ENCODE measurements at regions not wholly inside any gene's neighbourhood (a gene's known extent, or its start where the extent isn't known, plus 50 kb on each side); places are given as distances from the start of the nearest gene placed in this dataset.

DNA sequence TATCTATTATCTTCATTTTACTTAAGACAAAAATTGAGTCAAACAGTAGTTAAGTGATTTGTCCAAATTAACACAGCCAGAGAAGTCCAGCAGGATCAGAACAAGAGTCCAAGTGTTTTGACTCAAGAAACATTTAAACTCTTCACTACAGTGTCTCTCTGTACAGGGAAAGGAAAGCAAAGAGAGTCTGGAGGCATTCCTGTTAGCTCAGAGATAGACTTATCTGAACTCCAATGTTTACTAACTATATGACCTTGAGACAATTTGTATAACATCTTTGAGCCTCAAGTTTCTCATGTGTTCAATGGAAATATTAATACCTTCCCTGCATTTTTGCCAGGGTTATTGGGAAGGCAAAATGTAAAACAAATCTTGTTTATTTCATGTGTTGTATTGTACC is 849.1 kb downstream of the DIPK2A start:
- intact Hi-C loops (cut with micrococcal nuclease) = no loop called here
- Mint-ChIP-seq H3K4me3 (no peak overlapping the region), H3K9me3 (peaks cover 0 to 4% (median 0%) of the 10 kb centered on the region in 7 donors), H3K36me3 (no peaks in the 10 kb centered on the region), H3K27me3 (ENCODE audit: low read depth in 3 of 3) (peaks cover 4 to 6% (median 5%) of the 10 kb centered on the region in 3 donors), H3K4me1 (peaks cover 4% of the 10 kb centered on the region), H3K27ac (no peak overlapping the region)
- H3K4me3 ChIP-seq (replicated peaks in 1 of 3; ENCODE audit: low read depth in 2 of 3, low read length in 3 of 3) = no peak overlapping the region
- TF ChIP-seq, protein P1, sequence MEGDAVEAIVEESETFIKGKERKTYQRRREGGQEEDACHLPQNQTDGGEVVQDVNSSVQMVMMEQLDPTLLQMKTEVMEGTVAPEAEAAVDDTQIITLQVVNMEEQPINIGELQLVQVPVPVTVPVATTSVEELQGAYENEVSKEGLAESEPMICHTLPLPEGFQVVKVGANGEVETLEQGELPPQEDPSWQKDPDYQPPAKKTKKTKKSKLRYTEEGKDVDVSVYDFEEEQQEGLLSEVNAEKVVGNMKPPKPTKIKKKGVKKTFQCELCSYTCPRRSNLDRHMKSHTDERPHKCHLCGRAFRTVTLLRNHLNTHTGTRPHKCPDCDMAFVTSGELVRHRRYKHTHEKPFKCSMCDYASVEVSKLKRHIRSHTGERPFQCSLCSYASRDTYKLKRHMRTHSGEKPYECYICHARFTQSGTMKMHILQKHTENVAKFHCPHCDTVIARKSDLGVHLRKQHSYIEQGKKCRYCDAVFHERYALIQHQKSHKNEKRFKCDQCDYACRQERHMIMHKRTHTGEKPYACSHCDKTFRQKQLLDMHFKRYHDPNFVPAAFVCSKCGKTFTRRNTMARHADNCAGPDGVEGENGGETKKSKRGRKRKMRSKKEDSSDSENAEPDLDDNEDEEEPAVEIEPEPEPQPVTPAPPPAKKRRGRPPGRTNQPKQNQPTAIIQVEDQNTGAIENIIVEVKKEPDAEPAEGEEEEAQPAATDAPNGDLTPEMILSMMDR (IDR thresholded peaks at IDR 0.05) = no peak
- H3K27ac ChIP-seq (ENCODE audit: low read depth in 1 of 2, low read length in 2 of 2) = no peak overlapping the region
- H3K79me2 ChIP-seq (ENCODE audit: insufficient read depth, low read length) = no peaks in the 10 kb centered on the region
- H3K4me1 ChIP-seq (ENCODE audit: control insufficient read depth in 1 of 2, insufficient read depth in 2 of 2, low read length in 2 of 2) = no peaks in the 10 kb centered on the region
- no peaks in the 10 kb centered on the region for H3K36me3 ChIP-seq (replicated peaks in 1 of 2; ENCODE audit: control insufficient read depth in 1 of 2, insufficient read depth in 2 of 2, low read length in 2 of 2)
- H3K4me2 ChIP-seq (replicated peaks; ENCODE audit: extremely low read depth, low read length, poor library complexity, severe bottlenecking) = no peak overlapping the region
- peaks cover 2% of the 10 kb centered on the region in 2 donors for H3K27me3 ChIP-seq (ENCODE audit: control insufficient read depth in 2 of 2, insufficient read depth in 2 of 2, low read length in 2 of 2)
- no peaks in the 10 kb centered on the region for H3K9me3 ChIP-seq (replicated peaks in 1 of 2; ENCODE audit: control insufficient read depth in 1 of 2, insufficient read depth in 1 of 2, low read length in 2 of 2)
- no peaks in the 10 kb centered on the region for H4K20me1 ChIP-seq (ENCODE audit: insufficient read depth, low read length)
- no peak for DNase-seq
- H2AFZ ChIP-seq (ENCODE audit: insufficient read depth, low read depth, low read length, poor library complexity, severe bottlenecking) = no peak overlapping the region
- H3K9ac ChIP-seq (ENCODE audit: insufficient read depth, low read length, poor library complexity, severe bottlenecking) = no peak overlapping the region

DNA sequence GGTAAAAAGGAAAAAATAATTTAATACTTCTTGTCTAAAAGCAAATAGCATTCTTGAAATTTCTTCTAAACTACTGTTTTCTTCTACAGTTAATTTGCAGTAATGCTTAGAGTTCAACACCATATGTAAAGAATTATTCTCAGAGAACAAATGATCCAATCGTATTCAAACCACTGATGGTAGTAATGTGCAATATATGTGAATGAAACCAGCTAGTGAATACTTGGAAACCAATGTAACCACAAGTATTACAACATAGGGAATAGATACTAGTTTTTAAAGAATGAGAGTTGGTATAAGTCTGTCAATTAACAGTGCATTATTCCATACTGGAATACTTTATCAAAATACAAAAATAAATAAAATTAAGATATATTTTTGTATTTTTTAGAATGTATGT is 850.0 kb downstream of the DIPK2A start:
- H3K27me3 ChIP-seq (ENCODE audit: control insufficient read depth in 2 of 2, insufficient read depth in 2 of 2, low read length in 2 of 2) = peaks cover 2% of the 10 kb centered on the region in 2 donors
- H3K9me3 Mint-ChIP-seq = peaks cover 0 to 6% (median 2%) of the 10 kb centered on the region in 7 donors
- H3K27me3 Mint-ChIP-seq (ENCODE audit: low read depth in 3 of 3) = peaks cover 4 to 6% (median 5%) of the 10 kb centered on the region in 3 donors
- peaks cover 4% of the 10 kb centered on the region for H3K4me1 Mint-ChIP-seq
- no peaks in the 10 kb centered on the region for H3K36me3 ChIP-seq (replicated peaks in 1 of 2; ENCODE audit: control insufficient read depth in 1 of 2, insufficient read depth in 2 of 2, low read length in 2 of 2)
- no peak overlapping the region for H3K9ac ChIP-seq (ENCODE audit: insufficient read depth, low read length, poor library complexity, severe bottlenecking)
- H2AFZ ChIP-seq (ENCODE audit: insufficient read depth, low read depth, low read length, poor library complexity, severe bottlenecking) = no peak overlapping the region
- H3K36me3 Mint-ChIP-seq = no peaks in the 10 kb centered on the region
- intact Hi-C loops (cut with micrococcal nuclease) = no loop called here
- H3K4me3 ChIP-seq (replicated peaks in 1 of 3; ENCODE audit: low read depth in 2 of 3, low read length in 3 of 3) = no peak overlapping the region
- no peaks in the 10 kb centered on the region for H3K9me3 ChIP-seq (replicated peaks in 1 of 2; ENCODE audit: control insufficient read depth in 1 of 2, insufficient read depth in 1 of 2, low read length in 2 of 2)
- WGBS (ENCODE audit: insufficient coverage) = no CpG with 5 or more reads among the region's 1 CpG
- no peaks in the 10 kb centered on the region for H4K20me1 ChIP-seq (ENCODE audit: insufficient read depth, low read length)
- H3K27ac Mint-ChIP-seq = no peak overlapping the region
- H3K4me1 ChIP-seq (ENCODE audit: control insufficient read depth in 1 of 2, insufficient read depth in 2 of 2, low read length in 2 of 2) = no peaks in the 10 kb centered on the region
- no peak overlapping the region for H3K4me3 Mint-ChIP-seq
- H3K27ac ChIP-seq (ENCODE audit: low read depth in 1 of 2, low read length in 2 of 2) = no peak overlapping the region
- H3K4me2 ChIP-seq (replicated peaks; ENCODE audit: extremely low read depth, low read length, poor library complexity, severe bottlenecking) = no peak overlapping the region
- TF ChIP-seq, protein P1 (IDR thresholded peaks at IDR 0.05) = no peak
- H3K79me2 ChIP-seq (ENCODE audit: insufficient read depth, low read length) = no peaks in the 10 kb centered on the region
- no peak for DNase-seq

Measured in CD14-positive monocyte (primary cell).